SH-SY5Y (cell line): ENCODE measurements at regions not wholly inside any gene's neighbourhood (a gene's known extent, or its start where the extent isn't known, plus 50 kb on each side); places are given as distances from the start of the nearest gene placed in this dataset.

Experiments
- GATA2 ChIP-seq: IDR thresholded peaks from 2 replicates; pipeline ENCODE4 v1.6.1; 2011; ENCODE audit warnings: mild to moderate bottlenecking, low read depth, low read length
- GATA3 ChIP-seq: IDR thresholded peaks from 2 replicates; pipeline ENCODE4 v1.6.1; 2011; ENCODE audit warnings: low read depth, mild to moderate bottlenecking, low read length, moderate library complexity

DNA sequence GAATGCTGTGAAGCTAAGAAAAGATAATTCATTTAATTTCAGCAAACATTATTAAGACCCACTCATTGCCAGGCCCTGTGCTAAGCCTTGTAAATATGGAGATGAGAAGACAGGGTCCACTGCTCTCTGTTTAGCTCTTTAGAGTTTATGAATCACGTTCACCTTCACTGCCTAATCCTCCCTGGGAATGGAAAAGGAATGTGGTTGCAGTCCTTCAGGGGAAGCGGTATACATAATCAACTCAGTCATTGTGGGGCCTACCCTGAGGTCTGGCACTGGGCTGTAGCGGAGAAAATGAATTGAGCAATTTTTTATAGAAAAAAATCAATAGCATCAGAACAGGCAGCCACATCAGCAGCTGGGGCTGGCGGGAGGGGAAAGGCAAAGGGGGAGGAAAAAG lies 412.1 kb upstream of the NFIA start:
- TF ChIP-seq GATA3 (no peak), GATA2 (no peak)

DNA sequence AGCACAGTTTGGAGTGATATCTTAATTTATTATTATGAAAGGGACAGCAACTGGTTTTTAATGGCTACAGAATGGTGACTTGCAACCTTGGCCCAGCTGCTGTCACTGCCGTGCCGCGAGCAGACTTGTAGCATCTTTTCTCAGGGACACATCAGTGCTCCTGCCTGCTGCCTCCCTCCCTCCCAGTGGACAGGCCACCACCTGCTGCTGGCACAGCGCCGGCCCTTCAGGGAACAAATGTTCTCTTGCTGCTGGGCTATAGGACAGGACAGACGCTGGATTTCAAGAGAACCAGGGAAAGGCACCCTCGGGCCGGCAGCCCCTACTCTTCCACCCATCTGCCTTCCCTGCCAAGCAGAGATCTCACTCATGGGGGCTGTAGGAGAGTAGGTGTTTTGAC lies 413.8 kb upstream of the NFIA start:
- TF ChIP-seq GATA2 = no peak
- no peak for TF ChIP-seq GATA3

DNA sequence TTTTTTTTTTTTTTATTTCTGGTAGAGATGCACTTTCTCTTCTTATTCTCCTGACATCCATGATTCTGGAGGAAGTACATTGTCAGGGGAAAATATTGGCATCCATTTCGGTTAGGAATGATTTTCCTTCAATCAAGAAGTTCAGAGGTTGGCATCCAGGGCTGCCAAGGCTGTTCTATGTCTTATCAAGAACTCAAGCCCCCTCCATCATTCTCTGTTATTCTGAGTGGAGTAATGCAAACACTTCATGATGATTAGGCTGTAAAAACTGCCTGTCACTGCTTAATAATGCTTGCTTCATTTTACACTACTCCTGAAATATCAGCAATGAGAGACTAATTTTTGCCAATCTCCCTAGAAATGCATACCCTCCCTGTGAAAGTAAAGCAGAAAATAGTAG lies 417.1 kb upstream of the NFIA start:
- TF ChIP-seq GATA2 (no peak), GATA3 (no peak)

DNA sequence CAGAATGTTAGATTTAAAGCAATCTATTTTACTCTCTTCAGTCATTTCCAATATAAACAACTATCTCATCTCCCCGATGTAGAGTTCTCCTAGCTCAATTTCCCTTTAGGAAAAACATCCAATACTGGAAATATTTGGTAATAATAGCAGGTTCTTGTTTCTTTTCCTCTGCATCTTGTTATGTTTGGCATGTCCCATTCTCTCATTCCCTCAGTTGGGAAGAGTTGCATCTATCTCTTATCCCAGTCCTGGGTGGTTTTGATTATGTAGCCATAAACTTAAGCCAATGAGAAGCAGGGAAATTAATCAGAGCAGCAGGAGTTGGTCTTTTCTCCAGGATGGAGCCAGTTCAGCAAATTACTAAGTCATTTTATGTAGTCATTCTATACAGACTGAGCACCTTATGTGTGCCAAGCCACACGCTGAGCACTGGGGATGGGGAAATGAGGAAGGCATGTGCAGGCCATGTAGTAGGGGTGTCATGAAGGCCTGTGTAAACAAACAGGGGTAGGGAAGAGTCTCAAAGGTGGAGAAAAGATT lies 418.2 kb upstream of the NFIA start:
- TF ChIP-seq GATA3 = no peak
- TF ChIP-seq GATA2 = no peak

GRCh38 chr1:60662486-60663044 lies 419.8 kb upstream of the NFIA start:
- TF ChIP-seq GATA3 (no peak), GATA2 (no peak)

- no peak for TF ChIP-seq GATA2
- TF ChIP-seq GATA3 = no peak
Observed at GRCh38 chr1:60657926-60658325, 424.4 kb upstream of the NFIA start.

DNA sequence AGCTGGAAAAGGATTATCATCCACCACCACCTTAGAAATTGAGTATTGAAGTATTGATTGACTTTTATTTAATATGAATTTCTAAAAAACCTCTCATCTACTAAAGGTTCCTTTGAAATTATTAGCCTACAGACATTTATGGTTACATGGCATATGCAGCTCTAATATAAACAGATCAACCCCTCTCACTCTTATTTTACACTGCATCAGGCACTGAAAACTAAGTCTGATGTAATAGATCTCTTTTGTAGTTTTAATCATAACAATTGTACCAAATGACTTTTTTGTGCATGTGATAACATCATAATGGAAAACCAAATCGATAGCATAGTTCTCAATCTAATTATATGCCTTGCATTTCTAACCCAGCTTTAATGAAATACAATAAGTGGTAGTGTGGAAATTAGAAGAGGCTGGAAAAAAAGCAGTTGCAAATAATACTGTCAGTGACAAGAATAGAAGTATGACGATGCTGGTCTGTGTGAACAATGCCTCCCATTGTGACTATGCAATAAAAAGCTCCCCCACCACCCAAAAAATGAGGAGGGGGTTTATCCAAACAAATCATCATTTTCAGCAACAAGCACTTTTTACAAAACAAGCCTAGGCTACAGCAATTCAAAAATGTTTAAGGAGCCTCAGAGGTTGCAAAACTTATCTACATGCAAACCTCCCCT lies 426.5 kb upstream of the NFIA start:
- TF ChIP-seq GATA3 = peak; percentile 65
- no peak; the same call in 1 of the 2 replicates for TF ChIP-seq GATA2

GRCh38 chr1:60639287-60639686 lies 443.1 kb upstream of the NFIA start:
- TF ChIP-seq GATA3 (no peak), GATA2 (no peak)

- TF ChIP-seq GATA3 = no peak
- 0 out of 2 replicates have a peak, but pooled peaks have one; percentile 12 for TF ChIP-seq GATA2
Observed at GRCh38 chr1:60637651-60638050, 444.7 kb upstream of the NFIA start.

- TF ChIP-seq GATA2 = no peak
- no peak for TF ChIP-seq GATA3
Observed at GRCh38 chr1:60636946-60637345, 445.4 kb upstream of the NFIA start.

GRCh38 chr1:60634106-60634505 lies 448.3 kb upstream of the NFIA start:
- TF ChIP-seq GATA2 (no peak), GATA3 (no peak)

- TF ChIP-seq GATA3 (no peak), GATA2 (peak; percentile 60)
Observed at GRCh38 chr1:60622486-60622885, 459.9 kb upstream of the NFIA start.

DNA sequence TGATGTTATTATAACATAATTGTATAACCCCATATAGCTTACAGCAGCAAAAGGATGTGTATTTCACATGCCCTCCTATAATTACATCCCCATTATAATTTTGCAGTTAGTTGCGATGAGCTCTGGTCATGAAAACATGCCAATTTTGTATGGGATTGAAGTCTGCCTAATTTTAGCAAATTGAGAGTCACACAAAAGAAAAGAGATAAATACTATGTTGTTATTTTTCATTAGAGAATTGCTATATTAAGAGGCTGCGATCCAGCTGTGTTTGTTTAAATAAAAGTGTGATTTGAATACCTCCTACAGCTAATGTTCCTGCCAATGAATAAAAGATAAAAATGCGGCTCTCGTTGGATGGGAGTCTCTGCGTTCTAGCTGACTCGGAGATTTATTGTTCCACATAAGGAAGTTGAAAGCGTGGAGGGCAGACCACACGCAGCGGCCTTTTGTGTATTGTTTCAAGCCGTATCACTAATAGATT lies 461.0 kb upstream of the NFIA start:
- TF ChIP-seq GATA3 (no peak), GATA2 (no peak)

- TF ChIP-seq GATA3 = no peak
- no peak for TF ChIP-seq GATA2
Observed at GRCh38 chr1:60620087-60620486, 462.3 kb upstream of the NFIA start.

GRCh38 chr1:60619581-60619980 lies 462.8 kb upstream of the NFIA start:
- TF ChIP-seq GATA2 (no peak), GATA3 (no peak)

- TF ChIP-seq GATA3 (no peak), GATA2 (no peak)
Observed at GRCh38 chr1:60615666-60616065, 466.7 kb upstream of the NFIA start.
